MG63 (cell line): ENCODE measurements at regions not wholly inside any gene's neighbourhood (a gene's known extent, or its start where the extent isn't known, plus 50 kb on each side); places are given as distances from the start of the nearest gene placed in this dataset.
"Not testable (repeated sequence)": the region's sequence is repeated elsewhere in the genome, so short reads cannot be mapped to it uniquely, and the experiment has no call there.

ENCODE experiments used
- DNase-seq: peaks from one replicate; pipeline ENCODE4 v3.0.0-alpha.2; 2020
- H3K27me3 ChIP-seq: fragments of 250-450 bp; sonication (Bioruptor Pico); 2 replicates; pipeline ENCODE4 v1.5.1; 2020; ENCODE audit warnings: mild to moderate bottlenecking, moderate library complexity
- H3K36me3 ChIP-seq: fragments of 250-450 bp; sonication (Bioruptor Pico); 2 replicates; pipeline ENCODE4 v1.5.1; 2020; ENCODE audit warnings: mild to moderate bottlenecking, moderate library complexity
- H3K4me3 ChIP-seq: fragments of 250-450 bp; sonication (Bioruptor Pico); 2 replicates; pipeline ENCODE4 v1.5.1; 2020; ENCODE audit warnings: mild to moderate bottlenecking, moderate library complexity
- H3K9me3 ChIP-seq: fragments of 250-450 bp; sonication (Bioruptor Pico); 2 replicates; pipeline ENCODE4 v1.5.1; 2020; ENCODE audit warnings: mild to moderate bottlenecking, moderate library complexity

GRCh38 chr2:145759228-145759915 is 1239.5 kb upstream of the ZEB2 start:
- DNase-seq, result no peak
- H3K4me3 ChIP-seq, result no peak overlapping the region
- H3K36me3 ChIP-seq, result no peaks in the 10 kb centered on the region
- H3K9me3 ChIP-seq, result no peaks in the 10 kb centered on the region
- no peaks in the 10 kb centered on the region for H3K27me3 ChIP-seq

DNA sequence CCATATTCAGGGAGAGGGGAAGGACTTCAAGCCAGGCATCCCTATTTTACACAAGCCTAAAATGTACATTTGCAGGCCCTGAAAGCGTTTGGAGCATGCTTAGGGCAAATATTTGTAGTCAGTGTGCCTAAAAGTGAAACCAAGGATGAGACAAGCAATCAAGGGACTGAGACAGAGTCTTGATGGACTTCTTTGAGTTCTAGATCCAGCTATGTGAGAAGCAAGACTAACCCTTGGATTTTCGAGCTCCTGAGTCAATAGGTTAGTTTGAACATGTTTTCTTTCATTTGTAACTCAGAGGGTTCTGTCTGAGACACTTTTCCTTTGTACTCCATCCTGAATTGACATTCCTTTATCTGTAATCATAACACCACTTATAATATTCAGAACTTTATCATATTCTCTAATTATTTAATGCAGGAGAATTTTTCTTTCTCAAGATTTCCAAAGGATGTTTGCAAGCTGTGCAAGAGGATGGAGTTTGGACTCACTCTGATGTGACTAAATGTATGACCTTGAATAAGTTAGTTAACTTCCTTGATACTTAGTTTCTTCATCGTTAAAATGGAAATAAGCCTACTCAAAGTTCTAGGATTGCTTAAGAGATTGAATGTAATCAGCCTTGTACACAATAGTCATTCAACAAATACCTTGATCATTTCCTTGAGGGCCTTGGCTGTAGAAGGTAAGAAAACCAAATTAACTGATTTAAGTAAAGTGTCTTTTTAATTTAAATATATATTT is 1237.8 kb upstream of the ZEB2 start:
- Histone ChIP-seq H3K4me3 (no peak overlapping the region), H3K27me3 (no peaks in the 10 kb centered on the region), H3K9me3 (no peaks in the 10 kb centered on the region), H3K36me3 (no peaks in the 10 kb centered on the region)
- DNase-seq, result no peak

GRCh38 chr2:145755019-145755837 is 1235.3 kb upstream of the ZEB2 start:
- Histone ChIP-seq H3K36me3 (no peaks in the 10 kb centered on the region), H3K27me3 (no peaks in the 10 kb centered on the region), H3K9me3 (no peaks in the 10 kb centered on the region), H3K4me3 (no peak overlapping the region)
- DNase-seq, result no peak

GRCh38 chr2:145753966-145754365 is 1234.0 kb upstream of the ZEB2 start:
- Histone ChIP-seq H3K36me3 (no peaks in the 10 kb centered on the region), H3K9me3 (no peaks in the 10 kb centered on the region), H3K4me3 (no peak overlapping the region), H3K27me3 (no peaks in the 10 kb centered on the region)
- no peak for DNase-seq

- DNase-seq, result no peak
- Histone ChIP-seq H3K27me3 (no peaks in the 10 kb centered on the region), H3K36me3 (no peaks in the 10 kb centered on the region), H3K9me3 (no peaks in the 10 kb centered on the region), H3K4me3 (no peak overlapping the region)
Observed at GRCh38 chr2:145753041-145753608, 1233.2 kb upstream of the ZEB2 start.

- H3K36me3 ChIP-seq, result no peaks in the 10 kb centered on the region
Observed at GRCh38 chr2:145752091-145752806, 1232.3 kb upstream of the ZEB2 start.

DNA sequence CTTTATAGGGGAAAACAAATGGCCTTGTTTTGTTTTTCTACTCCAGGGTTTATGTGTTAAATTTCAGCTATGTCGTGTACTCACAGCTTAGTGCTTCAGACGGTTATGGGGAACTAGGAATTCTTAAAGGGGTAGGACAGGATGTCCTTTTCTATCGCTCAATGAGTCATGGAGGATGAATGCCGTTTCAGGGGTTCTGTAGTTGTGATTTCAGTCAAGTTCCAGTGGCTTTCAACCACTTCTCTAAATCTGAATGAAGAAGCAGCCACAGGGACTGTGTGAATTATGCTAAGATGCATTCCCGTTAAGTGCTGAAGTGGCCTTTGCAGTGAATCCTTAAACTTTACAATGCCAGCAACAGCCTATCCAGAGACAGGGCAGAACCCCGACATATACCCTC is 1231.7 kb upstream of the ZEB2 start:
- no peak overlapping the region for H3K4me3 ChIP-seq
- DNase-seq, result no peak

More at GRCh38 chr2:145752091-145752806, 1232.3 kb upstream of the ZEB2 start:
- Histone ChIP-seq H3K4me3 (no peak overlapping the region), H3K27me3 (no peaks in the 10 kb centered on the region), H3K9me3 (no peaks in the 10 kb centered on the region)
- peak; percentile 58 for DNase-seq

DNA sequence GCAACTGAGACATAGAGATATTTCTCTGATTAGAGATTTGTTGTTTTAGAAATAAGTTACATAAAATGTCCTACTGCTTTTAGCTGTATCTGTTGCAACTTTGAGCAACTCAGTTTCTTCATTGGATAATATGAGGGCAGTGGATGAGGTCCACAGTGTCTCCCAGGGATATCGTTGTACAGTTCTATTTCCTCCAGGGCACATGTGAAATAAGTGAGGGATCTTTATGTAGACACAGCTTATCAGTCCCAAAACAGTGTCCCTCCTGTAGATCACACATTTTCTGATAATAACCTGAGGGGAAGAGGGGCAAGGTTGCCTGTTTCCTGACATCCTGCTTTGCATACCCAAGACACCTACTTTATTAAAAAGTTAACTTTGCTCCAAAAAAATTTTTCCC is 1231.2 kb upstream of the ZEB2 start:
- DNase-seq, result no peak

More for the DNA sequence above, 1231.7 kb upstream of the ZEB2 start:
- no peaks in the 10 kb centered on the region for H3K36me3 ChIP-seq
- no peaks in the 10 kb centered on the region for H3K27me3 ChIP-seq
- no peaks in the 10 kb centered on the region for H3K9me3 ChIP-seq

DNA sequence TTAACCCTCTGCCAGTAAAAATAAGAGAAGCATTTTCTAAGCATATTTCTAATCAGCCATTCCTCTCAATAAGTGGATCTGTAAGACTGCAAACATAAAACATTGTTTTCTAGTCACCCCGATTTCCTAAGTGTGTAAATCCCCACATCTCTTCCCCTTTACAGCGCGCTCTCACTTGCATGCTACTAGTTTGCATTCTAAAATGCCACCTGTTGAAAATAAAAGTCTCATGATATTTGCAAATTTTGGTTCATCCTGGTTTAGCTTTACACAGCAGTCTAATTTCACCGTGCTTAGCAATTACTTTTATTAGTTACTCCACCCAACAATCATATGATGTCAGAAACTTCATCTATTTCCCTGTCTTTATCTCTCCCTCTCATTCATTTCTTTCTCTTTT is 1230.7 kb upstream of the ZEB2 start:
- H3K4me3 ChIP-seq, result no peak overlapping the region

More for the DNA sequence above, 1231.2 kb upstream of the ZEB2 start:
- Histone ChIP-seq H3K27me3 (no peaks in the 10 kb centered on the region), H3K9me3 (no peaks in the 10 kb centered on the region), H3K4me3 (no peak overlapping the region), H3K36me3 (no peaks in the 10 kb centered on the region)

GRCh38 chr2:145750144-145750543 is 1230.2 kb upstream of the ZEB2 start:
- H3K4me3 ChIP-seq, result no peak overlapping the region
- no peaks in the 10 kb centered on the region for H3K36me3 ChIP-seq
- H3K27me3 ChIP-seq, result no peaks in the 10 kb centered on the region
- H3K9me3 ChIP-seq, result no peaks in the 10 kb centered on the region
- no peak for DNase-seq

More for the DNA sequence above, 1230.7 kb upstream of the ZEB2 start:
- DNase-seq, result no peak
- Histone ChIP-seq H3K36me3 (no peaks in the 10 kb centered on the region), H3K27me3 (no peaks in the 10 kb centered on the region), H3K9me3 (no peaks in the 10 kb centered on the region)

DNA sequence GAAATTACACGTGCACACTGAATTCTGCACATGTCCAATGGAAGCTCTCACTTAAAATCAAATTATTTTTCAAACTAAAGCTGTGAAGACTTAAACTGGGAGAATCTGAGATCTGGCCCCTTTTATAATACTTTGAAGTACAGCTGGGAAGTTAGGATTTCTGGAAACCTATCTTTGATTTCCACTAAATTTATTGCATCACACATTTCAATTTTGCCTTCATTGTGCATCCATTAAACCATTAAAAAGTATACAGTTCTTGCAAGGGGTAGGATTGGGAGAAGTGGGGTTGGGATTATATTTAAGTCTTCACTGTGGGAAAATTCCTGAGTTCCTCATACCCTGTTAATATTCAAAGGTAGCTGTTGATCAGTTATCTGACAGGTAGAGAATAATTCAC is 1229.6 kb upstream of the ZEB2 start:
- no peak for DNase-seq
- Histone ChIP-seq H3K27me3 (no peaks in the 10 kb centered on the region), H3K9me3 (no peaks in the 10 kb centered on the region), H3K36me3 (no peaks in the 10 kb centered on the region), H3K4me3 (no peak overlapping the region)

DNA sequence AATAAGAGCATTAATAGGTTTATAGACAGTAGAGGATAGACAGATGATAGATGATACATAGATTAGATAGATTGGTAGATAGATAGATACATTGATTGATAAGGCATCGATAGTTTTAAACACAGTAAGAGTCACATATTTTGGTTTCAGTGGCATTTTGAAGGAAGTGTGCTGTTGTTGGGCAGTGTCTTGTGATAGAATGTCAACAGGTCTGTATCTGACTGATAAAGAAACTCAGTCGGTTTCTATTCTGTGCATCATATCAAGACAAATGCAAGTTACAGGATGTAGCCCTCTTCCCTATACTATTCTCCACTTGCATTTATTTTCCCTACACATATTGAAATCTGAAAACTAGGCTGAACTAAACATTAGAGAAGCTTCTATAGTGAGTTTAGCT is 1229.0 kb upstream of the ZEB2 start:
- Histone ChIP-seq H3K4me3 (no peak overlapping the region), H3K36me3 (no peaks in the 10 kb centered on the region), H3K27me3 (no peaks in the 10 kb centered on the region), H3K9me3 (no peaks in the 10 kb centered on the region)
- no peak for DNase-seq

GRCh38 chr2:145747715-145748114 is 1227.8 kb upstream of the ZEB2 start:
- no peaks in the 10 kb centered on the region for H3K36me3 ChIP-seq
- DNase-seq, result no peak
- no peaks in the 10 kb centered on the region for H3K9me3 ChIP-seq
- H3K27me3 ChIP-seq, result no peaks in the 10 kb centered on the region
- H3K4me3 ChIP-seq, result no peak overlapping the region

GRCh38 chr2:145745387-145745721 is 1225.4 kb upstream of the ZEB2 start:
- not testable (repeated sequence) for DNase-seq, H3K27me3 ChIP-seq, H3K36me3 ChIP-seq, H3K4me3 ChIP-seq, H3K9me3 ChIP-seq

DNA sequence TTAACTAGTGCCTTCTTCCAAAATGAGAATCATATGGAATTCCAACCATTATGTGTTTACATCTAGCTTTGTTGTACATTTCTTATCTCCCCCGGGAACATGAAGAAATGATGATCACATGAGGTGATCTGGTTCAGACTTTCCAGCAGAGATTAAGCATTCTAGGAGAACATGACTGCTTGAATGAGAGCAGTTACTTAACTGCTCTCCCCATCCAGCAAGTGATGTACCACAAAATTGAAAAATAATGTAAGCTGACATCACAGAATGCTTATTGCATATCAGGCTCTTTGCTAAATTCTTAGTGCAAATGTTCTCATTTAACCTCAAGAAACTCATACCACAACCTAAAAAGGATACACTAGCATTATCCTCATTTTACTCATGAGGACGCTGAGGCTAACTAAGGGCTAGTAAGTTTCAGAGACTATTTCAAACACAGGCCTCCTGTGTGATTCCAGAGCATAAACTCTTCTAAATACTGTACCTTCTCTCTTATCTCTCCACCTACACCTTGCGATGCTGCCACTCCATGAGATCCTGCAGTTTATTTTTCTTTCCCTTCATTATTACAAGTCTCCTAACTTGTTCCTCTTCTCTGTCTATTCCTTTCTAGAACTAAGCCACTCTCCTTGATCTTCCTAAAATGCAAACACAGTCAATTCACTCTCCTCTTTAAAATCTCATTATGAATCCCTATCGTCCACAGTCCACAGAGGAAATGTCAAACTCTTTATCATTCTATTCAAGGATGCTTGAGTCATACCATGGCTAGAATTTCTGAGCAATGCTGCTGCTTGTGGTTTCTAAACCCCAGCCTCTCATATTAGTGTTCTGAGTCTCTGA is 1224.8 kb upstream of the ZEB2 start:
- H3K9me3 ChIP-seq, result no peaks in the 10 kb centered on the region
- peak; percentile 24 for DNase-seq
- no peaks in the 10 kb centered on the region for H3K27me3 ChIP-seq
- H3K4me3 ChIP-seq, result no peak overlapping the region
- no peaks in the 10 kb centered on the region for H3K36me3 ChIP-seq

GRCh38 chr2:145743011-145743410 is 1223.1 kb upstream of the ZEB2 start:
- Histone ChIP-seq H3K36me3 (no peaks in the 10 kb centered on the region), H3K27me3 (no peaks in the 10 kb centered on the region), H3K4me3 (no peak overlapping the region), H3K9me3 (no peaks in the 10 kb centered on the region)
- no peak for DNase-seq
